ENCODE measurements at regions not wholly inside any gene's neighbourhood (a gene's known extent, or its start where the extent isn't known, plus 50 kb on each side); places are given as distances from the start of the nearest gene placed in this dataset.

- TF ChIP-seq CTCF (IDR thresholded peaks at IDR 0.05) = no peak
- Histone ChIP-seq H3K36me3 (ENCODE audit: insufficient read depth in 1 of 2, low read depth in 1 of 2) (no peaks in the 10 kb centered on the region), H3K27ac (no peak overlapping the region), H3K4me3 (no peak overlapping the region), H3K9me3 (no peaks in the 10 kb centered on the region), H3K4me1 (no peaks in the 10 kb centered on the region), H3K27me3 (ENCODE audit: insufficient read depth in 3 of 3, low read length in 2 of 3) (no peaks in the 10 kb centered on the region)
- no peak for ATAC-seq
- intact Hi-C loops (cut with DNase I) = no loop called here
- no peak for DNase-seq
- 42 to 69% (median 51%) methylated on average over 2 of the region's 2 CpGs for WGBS, 3 donors
Observed at GRCh38 chr2:188050726-188051125, 240.9 kb upstream of the GULP1 start.

DNA sequence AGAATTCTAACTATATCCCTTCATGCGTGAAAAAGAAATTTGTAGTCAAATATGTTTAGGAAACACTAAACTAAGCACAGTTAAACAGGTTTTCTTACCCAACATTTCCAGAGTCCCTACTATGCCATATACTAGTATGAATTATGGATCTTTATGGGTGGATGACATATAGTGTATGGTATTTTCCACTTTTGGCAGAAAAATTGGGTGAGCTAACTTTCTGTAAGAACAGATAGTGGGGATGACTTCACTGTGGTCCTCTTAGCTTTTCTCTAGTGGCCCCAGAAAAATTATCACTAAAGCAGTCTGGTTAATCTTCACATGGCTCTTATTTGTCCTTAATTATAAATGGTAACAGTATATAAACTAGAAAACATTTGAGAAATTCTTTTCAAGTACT is 240.0 kb upstream of the GULP1 start:
- ATAC-seq (no peak), DNase-seq (no peak)
- H3K9me3 ChIP-seq = no peaks in the 10 kb centered on the region
- H3K4me1 ChIP-seq = no peaks in the 10 kb centered on the region
- H3K27ac ChIP-seq = no peak overlapping the region
- H3K36me3 ChIP-seq (ENCODE audit: insufficient read depth in 1 of 2, low read depth in 1 of 2) = no peaks in the 10 kb centered on the region
- no peak overlapping the region for H3K4me3 ChIP-seq
- intact Hi-C loops (cut with DNase I) = no loop called here
- WGBS, 3 donors = 98 to 100% (median 98%) methylated on average over 1 of the region's 1 CpG
- H3K27me3 ChIP-seq (ENCODE audit: insufficient read depth in 3 of 3, low read length in 2 of 3) = no peaks in the 10 kb centered on the region
- no peak for TF ChIP-seq CTCF (IDR thresholded peaks at IDR 0.05)

GRCh38 chr2:188065386-188065785 is 226.3 kb upstream of the GULP1 start:
- no peaks in the 10 kb centered on the region for H3K27me3 ChIP-seq (ENCODE audit: insufficient read depth in 3 of 3, low read length in 2 of 3)

DNA sequence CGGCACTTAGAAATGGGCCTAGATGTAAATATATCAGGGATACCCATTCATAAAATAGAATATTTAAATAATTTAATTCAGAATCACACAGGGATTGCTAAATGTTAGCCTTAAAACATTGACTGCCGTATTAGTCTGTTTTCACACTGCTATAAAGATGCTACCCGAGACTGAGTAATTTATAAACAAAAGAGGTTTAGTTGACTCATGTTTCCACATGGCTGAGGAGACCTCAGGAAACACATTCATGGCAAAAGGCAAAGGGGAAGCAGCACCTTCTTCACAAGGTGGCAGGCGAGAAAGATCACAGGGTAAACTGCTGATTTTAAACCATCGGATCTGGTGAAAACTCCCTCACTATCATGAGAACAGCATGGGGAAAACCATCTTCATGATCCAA is 223.6 kb upstream of the GULP1 start:
- ATAC-seq (no peak), DNase-seq (no peak)
- Histone ChIP-seq H3K36me3 (ENCODE audit: insufficient read depth in 1 of 2, low read depth in 1 of 2) (no peaks in the 10 kb centered on the region), H3K27ac (no peak overlapping the region), H3K9me3 (peaks cover 7% of the 10 kb centered on the region), H3K4me1 (no peaks in the 10 kb centered on the region), H3K4me3 (no peak overlapping the region), H3K27me3 (ENCODE audit: insufficient read depth in 3 of 3, low read length in 2 of 3) (no peaks in the 10 kb centered on the region)
- WGBS, 3 donors = 54 to 62% (median 62%) methylated on average over 5 of the region's 5 CpGs
- TF ChIP-seq CTCF (IDR thresholded peaks at IDR 0.05) = no peak
- intact Hi-C loops (cut with DNase I) = no loop called here

More at GRCh38 chr2:188065386-188065785, 226.3 kb upstream of the GULP1 start:
- WGBS, 3 donors = 80% methylated on average over 6 of the region's 6 CpGs
- H3K9me3 ChIP-seq = peaks cover 2% of the 10 kb centered on the region
- DNase-seq = no peak
- ATAC-seq = no peak
- H3K4me3 ChIP-seq = no peak overlapping the region
- no peaks in the 10 kb centered on the region for H3K4me1 ChIP-seq
- intact Hi-C loops (cut with DNase I) = no loop called here
- no peak for TF ChIP-seq CTCF (IDR thresholded peaks at IDR 0.05)
- no peaks in the 10 kb centered on the region for H3K36me3 ChIP-seq (ENCODE audit: insufficient read depth in 1 of 2, low read depth in 1 of 2)
- no peak overlapping the region for H3K27ac ChIP-seq
